SKM-1 treated with dmso at 0.1 percent for 144 hours (cell line): ENCODE measurements at regions not wholly inside any gene's neighbourhood (a gene's known extent, or its start where the extent isn't known, plus 50 kb on each side); places are given as distances from the start of the nearest gene placed in this dataset.
A peak's percentile ranks its signal among the peaks of the same experiment; 100 is the strongest.

ENCODE experiments used
- DNase-seq: peaks from one replicate; lab custom pipeline; 2025; ENCODE audit not compliant: unreplicated experiment; lab: John Stamatoyannopoulos, UW

DNA sequence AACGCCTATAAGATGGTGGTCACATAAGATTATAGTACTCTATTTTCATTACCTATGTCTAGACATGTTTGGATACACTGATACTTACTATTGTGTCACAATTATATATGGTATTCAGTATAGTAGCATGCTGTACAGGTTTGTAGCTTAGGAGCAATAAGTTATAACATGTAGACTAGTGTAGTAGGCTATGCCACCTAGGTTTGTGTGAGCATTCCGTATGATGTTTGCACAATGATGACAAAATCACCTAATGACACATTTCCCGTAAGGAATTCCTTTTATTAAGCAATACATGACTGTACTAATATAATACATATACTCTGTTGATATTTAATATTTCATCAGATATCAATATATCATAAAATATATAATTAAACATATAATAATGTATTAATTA is 540.7 kb downstream of the BMP2 start:
- DNase-seq: no peak

DNA sequence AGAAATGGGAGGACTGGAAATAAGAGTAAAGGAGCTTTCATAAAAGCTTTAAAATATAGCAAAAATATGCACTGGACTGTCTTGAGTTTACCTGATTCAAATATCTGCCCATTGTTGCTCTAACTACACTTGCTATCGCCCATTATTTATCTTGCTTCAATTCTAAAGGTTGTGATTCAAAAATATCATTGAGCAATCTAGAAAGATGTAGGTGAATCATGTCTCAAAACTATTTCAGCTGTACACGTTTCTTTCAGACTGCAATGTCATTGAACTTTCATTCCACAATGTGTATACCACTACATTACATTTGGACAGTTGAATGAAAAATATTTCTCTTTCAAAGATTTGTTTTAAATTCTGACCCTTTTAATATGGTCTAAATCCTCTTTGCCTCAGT is 545.6 kb downstream of the BMP2 start:
- no peak for DNase-seq

DNA sequence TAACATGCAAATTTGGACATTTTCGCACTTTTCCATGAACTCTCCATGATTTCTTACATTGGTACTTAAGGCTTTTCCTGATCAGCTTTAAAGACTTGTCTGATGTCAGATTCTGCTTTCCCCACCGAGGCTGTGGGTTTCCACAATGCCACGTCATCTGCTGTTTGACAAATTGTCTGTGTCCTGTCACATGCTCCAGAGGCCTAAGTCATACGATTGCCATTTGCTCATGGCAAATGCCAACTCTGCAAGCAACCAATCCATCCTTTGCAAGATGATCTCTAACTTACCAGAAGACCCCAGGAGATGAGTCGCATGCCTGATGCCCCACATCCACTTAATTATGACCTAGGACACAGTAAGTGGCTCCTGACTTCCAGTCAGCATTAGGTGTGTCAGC is 556.5 kb downstream of the BMP2 start:
- DNase-seq: no peak

DNA sequence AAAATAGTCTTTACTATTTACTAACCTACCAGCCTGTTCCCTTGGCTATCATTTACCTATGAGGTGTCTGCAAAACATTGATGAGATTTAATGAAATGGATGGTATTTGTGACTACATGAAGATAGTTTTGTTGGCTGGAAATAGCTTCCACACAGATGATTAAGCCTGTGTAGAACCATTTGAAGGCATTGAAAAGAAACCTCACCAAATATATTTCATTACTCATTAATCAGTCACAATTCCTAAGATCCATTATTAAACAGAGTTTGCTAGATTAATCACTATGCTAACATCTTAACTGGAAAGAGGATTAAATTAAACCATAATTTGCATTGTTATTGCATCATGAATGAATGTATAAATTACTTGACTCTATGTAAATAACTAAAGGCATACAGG is 560.3 kb downstream of the BMP2 start:
- no peak for DNase-seq

DNA sequence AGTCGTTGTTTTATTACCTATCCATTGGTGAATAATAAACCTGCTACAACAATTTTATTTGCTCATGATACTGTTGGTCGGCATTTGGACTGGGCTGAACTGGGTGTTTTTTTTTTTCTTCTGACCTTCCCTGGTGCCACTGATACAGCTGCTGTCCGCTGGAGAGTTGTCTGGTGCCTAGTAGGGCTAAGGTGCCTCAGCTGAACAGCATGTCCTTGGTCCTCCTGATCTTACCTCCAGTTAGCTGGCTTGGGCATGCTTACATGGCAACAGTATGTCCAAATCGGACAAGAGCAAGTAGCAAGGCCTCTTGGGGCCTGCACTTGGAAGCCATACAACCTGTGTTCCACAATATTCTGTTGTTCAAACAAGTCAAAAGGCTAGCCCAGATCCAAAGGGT is 563.4 kb downstream of the BMP2 start:
- no peak for DNase-seq

DNA sequence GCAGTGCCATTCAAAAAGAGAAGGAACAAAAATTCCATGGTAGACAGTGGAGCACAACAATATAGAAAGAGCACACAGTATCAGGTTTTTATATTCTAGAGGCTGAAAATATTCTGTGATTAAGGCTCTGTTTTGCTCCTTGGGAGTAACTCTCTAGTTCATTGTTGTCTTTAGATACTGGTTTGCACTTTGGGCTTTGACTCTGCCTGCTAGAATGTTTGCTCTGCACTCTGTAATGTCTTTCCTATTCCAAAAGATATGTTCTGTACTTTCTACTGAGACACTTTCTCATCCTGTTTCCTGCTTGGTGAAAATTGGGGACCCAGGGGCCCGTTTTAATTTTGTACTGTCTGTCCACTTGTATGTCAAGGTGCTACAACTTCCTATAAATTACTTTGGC is 564.7 kb downstream of the BMP2 start:
- no peak for DNase-seq

DNA sequence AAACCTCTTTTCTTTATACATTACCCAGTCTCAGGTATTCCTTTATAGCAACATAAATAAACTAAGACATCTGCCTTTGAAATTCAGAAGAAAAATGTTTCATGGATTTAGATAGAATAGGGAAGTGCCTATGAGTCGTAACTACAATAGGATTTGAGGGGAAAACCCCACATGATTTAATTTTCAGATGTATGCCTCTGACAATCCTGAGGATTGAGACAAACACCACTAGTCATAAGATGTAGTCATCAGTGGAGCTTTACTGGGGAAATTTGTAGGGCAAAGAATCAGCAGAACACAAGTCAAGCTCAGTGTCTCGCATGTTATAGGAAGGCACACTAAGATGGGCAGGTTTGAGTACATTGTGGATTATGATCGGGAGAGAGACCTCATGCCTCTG is 566.4 kb downstream of the BMP2 start:
- DNase-seq: no peak

DNA sequence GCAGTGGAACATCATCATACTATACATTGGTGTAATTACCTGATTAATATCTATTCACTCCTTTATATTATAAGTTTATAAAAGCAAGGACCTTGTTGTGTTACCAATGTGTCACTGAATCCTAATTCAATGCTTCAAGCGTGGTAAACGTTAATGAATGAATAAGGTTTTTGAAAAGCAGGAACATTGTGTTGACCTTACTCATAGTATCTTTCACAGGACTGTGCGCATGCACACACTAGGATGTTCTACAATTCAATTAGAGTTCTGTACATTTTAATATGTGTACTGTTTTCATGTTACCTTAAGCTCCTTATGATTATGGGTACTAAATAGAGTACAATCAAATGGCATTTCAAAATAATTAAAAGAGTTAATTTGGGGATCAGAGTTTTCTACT is 578.5 kb downstream of the BMP2 start:
- DNase-seq: no peak

DNA sequence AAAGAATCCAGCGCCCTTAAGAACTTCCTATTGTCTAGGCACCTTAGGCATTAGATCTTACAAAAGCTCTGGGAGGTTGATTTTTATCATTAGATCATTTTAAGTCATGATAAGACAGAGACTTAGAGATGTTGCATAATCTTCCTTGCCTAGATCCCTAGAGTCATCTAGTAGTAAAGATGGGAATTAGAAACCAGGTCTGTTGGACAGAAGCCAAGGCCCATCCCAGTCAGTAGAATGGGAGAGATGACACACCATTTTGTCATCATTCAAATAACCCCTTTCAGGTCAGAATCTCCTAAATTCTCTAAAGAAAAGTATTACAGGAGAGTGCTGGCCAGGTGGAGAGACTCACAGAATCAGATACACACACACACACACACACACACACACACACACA is 579.1 kb downstream of the BMP2 start:
- no peak for DNase-seq

DNA sequence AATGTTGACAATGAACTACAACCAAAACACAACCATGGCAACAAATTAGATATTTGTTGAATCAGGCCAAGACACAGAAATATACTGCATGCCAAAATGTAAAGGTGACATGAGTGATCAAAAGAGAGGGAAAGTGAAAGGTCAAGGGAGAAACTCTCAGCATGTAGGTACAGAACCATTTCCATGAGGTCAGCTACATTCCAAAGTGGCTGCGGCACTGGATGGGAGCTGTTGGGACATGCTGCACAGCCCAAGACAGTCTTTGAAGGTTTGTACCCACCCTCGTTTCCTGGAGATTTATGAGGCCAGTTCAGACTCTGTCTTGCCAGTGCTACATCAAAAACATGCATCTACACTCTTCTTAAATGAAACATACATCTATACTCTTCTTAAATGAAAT is 579.9 kb downstream of the BMP2 start:
- no peak for DNase-seq

DNA sequence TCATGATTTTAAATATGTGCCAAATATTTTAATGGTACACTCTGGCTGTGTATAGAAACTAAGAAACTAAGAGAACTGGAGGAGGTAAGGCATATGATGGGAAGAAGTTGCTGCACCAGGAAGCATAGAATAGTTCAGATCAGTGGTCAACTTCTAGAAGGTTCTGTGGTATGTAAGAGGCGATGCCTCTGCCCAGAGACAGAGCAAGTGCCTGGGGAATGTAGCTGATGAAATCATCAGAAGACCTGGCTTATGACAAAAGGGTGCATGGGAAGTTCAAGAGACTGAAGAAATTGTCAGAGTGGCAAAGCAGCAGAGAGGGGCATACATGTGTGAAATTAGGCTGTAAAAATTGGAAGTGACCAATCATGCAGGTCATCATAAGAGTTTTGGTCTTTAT is 580.8 kb downstream of the BMP2 start:
- no peak for DNase-seq

DNA sequence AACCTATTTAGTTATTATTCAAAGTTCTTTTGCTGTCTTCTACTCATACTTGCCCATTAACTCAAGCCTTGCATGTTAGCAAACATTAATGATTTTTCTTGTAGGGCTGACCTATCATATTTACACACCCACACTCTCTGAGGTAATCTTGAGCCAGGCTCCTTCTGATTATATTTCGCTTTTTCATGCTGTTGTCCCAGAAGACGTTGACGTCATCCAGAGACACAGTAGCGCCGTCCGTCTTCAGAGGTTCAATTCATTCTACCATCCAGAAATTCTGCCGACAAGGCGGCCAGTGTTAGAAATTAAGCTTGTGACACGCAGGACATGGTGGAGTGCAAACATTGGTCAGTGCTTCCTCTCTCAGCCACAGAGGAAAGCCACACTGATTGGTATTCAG is 584.7 kb downstream of the BMP2 start:
- DNase-seq: no peak

DNA sequence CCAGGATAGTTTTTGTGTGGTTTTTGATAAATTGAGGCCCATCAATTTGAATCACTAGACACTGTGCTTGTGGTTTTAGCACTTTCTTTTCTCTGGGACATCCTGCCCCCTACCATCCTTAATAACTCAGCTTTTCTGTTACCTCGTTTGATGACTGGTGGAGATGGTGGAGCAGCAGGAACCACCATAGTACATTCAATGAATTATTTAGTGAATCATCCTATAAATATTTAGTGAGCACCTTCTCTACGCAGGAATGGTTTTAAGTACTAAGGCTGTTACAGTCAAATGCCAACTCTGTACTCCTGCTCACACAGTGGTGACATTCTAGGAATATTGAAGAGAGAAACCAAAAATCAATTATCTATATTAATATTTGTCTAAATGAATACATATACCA is 585.2 kb downstream of the HAO1 start:
- no peak for DNase-seq

DNA sequence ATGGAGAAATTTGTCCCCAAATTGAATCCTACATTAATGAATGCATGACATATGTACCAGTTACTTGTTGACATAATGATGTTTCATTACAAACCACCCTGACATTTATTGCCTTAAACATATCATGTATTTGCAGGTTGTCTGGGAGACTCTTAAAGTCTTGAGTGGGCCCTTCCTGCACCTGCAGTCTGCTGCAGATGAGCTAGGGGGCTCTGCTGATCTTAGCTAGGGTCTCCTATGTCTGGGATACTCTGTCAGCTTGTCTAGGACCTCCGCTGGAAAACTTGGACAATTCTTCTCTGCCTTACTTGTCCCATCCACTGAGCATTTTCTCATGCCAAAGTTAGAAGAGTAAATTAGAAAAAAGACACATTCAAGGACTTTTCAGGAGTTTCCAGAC is 581.6 kb downstream of the HAO1 start:
- DNase-seq: no peak

DNA sequence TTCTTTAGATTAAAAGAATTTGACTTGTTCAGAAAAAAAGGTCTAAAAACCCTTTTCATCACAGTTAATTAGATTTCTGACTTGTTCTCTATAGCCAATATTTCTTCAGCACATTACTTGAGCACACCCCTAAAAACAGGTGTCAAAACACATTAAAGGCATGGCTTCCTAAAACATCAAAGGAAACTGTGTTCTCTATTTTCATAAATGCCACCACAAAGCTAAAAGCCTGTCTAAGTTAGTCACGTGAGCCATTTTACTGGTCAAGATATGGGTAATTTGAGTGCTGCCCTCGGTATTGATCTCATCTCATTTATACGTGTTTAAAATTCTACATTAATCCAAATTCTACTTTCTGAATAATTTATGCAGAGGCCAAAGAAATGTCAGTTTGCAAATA is 580.5 kb downstream of the HAO1 start:
- DNase-seq: no peak

DNA sequence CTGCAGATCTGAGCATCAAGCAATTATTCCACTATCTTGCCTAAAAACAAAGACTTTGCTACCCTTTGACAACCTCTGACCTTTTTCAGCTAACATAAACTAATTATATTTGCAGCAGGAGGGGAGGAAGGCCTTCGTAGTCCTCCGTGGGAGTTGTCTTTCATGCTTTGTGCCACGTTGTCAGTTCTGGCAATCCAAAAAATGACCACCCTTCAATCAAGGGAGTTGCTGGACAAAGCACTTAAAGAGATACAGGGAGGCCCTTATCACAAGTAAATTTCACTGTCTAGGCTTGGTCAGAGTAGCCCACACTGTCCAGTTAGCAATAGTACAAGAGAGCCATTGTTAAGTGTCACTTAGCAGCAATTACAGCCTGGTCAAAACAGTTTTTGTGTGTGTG is 578.9 kb downstream of the HAO1 start:
- no peak for DNase-seq

DNA sequence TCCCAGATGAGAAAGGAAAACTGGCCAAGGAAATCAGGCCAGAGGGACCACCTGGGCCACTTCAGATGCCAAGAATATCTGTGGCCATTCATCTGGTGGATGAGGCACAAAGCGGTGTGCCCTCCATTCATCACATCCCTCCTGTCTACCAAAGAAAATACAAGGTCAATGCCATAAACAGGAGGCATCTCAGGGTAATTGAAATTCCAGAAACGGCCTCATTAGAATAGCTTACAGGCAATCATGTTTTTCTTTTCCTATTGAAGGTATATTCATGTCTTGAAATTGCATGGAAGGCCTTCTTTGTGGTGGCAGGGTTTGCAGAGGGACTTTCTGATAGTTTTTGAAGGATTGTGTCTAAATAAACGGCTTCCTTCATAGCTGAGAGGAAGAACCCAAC is 578.3 kb downstream of the HAO1 start:
- no peak for DNase-seq

DNA sequence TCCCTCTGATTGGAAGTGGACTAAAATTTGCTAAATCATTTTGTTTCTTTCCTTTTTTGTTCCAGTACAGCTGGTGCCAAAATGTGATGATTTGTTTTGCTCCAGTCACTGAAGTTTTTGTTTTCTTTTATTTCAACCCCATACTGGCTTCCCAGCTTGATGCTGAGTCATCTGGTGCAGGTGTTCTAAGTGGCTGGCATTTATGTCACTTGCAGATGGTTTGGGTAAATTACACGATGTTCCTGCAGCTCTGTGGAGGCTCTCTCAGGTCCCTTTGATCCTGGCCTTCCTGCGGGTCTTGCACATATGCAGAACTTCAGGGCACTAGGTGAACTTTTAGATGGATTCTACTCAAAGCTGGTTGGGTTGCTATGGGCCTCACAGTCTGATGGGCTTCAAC is 577.7 kb downstream of the HAO1 start:
- DNase-seq: no peak

DNA sequence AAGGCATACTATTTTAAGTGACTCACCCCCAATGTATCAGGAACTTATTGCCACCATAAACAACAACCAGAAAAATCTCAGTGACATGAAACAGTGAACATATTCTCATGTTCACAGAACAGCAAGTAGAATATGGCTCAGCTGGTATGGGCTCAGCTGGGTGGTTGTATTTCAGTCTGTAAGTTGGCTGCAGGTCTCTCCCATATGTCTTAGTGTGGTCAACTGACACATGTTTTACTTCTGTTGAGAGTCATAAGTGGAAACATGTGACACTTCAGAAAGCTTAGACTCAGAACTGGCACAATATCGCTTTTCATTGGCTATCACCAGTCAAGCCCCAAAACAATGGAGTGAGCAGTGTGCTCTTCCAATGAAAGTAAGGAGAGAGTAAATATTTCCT is 574.1 kb downstream of the HAO1 start:
- no peak for DNase-seq

DNA sequence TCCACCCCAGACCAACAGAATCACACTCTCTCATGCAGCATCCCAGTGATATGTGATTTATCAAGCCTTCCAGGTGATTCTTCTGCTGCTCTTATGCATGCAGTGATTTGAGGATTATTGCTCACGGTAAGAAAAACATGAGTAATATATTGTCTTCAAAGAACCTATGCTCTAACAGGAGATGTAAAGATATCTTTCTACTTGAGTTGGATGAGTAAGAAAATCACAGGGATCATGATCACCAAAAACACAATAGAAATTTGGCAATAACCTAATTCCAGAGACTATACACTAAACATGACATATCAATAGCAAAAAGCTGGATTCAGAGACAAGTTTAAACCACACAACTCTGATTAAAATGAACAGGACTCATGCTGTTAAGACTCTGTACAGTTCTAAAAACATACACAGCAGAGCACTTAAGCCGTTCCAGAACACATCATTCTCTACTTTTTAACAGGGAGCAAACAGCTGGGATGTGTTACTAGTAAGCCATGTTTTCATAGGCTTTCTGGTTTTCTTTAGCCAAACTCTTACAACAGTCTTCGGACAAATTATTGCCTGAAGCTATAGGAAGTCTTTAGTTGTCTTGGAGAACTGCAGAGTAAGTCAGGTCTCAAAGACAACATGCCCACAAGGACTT is 568.6 kb downstream of the HAO1 start:
- no peak for DNase-seq

DNA sequence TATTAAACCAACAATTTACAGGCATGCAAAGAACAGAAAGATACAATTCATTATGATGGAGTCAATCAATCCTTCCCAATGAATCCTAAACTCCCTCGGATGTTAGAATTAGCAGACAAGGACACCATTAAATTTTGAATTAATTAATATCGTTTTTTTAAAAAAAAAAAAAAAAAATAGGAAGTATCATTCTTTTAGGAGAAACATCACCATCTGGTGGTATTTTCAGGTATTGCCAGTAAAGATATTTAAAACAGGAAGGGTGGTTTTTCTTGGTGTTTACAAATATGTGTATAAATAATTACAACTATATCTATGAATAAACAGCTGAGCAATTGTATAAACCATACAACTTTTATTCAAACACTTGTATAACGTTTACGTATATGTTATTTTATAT is 564.4 kb downstream of the HAO1 start:
- DNase-seq: peak; percentile 0

DNA sequence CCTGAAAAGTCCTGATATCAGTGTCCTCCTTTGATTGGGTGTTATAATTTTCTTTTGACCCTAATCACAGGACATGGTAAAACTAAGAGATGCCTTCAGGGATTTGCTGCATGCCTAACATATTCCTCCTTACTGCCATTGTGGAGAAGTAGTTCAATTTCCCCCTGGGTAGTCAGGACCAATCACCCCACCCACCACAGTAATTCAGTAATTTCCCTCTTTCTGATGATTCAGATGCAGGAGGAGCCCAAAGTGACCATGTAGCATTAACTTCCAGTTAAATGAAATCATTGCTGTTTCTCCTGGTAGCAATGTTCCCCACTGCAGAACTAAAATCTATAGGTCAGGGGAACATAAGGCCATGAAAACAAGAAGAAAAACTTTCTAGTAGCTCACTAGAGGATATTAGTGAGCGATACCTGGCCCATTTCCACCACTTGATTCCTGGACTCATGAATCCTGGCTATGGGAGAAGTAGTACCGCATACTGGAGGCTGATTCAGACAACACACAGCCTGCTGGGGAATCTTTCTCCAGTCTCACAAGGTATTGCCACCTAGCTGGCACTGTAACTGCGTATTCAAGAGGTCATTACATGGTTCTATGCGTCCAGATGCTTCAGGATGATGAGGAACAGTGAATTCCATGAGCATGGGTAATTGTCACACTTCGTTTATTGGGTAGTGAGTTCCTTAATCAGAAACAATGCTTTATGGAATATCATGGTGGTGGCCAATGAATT is 561.2 kb downstream of the HAO1 start:
- no peak for DNase-seq

DNA sequence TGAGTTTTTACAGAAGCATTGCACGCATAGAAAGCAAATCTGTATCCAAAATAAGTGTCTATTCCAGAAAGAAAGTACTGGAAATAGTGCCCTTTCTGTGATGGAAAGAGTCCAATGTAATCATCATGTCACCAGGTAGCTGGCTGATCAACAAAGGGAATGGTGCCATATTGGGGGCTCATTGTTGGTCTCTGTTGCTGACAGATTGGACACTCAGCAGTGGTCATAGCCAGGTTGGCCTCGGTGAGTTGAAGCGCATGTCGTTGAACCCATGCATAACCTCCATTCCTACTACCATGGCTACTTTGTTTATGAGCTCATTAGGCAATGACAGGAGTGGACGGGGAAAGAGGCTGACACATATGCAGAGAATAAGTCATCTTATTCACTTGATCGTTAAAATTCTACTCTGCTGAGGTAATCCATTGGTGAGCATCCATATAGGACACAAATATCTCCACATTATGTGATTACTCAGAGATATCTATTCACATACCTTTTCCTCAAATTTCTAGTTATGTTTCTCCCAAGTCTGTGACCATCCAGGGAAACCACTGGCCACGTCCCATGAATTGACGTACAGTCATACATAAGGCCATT is 560.5 kb downstream of the HAO1 start:
- no peak for DNase-seq
